Immature natural killer cell (primary cell): ENCODE measurements at regions not wholly inside any gene's neighbourhood (a gene's known extent, or its start where the extent isn't known, plus 50 kb on each side); places are given as distances from the start of the nearest gene placed in this dataset.
"Not testable (repeated sequence)": the region's sequence is repeated elsewhere in the genome, so short reads cannot be mapped to it uniquely, and the experiment has no call there.

Source experiments
- DNase-seq, 3 donors: peaks; one replicate each; pipeline ENCODE4 v3.0.0; 2022; ENCODE audit warnings: mixed read lengths in 1 of 3
- H3K27ac Mint-ChIP-seq, 6 donors: one replicate each; pipeline ENCODE4 v1.8.0; 2020; ENCODE audit warnings: mixed read lengths in 6 of 6, mild to moderate bottlenecking in 5 of 6, inconsistent platforms in 4 of 6, moderate library complexity in 3 of 6
- H3K27me3 Mint-ChIP-seq, 3 donors: one replicate each; pipeline ENCODE4 v1.8.0; 2020 to 2021; ENCODE audit warnings: low read depth in 3 of 3, mild to moderate bottlenecking in 3 of 3, mixed read lengths in 3 of 3, moderate library complexity in 3 of 3, inconsistent platforms in 1 of 3
- H3K36me3 Mint-ChIP-seq, 3 donors: one replicate each; pipeline ENCODE4 v1.8.0; 2020; ENCODE audit warnings: mixed read lengths in 3 of 3, inconsistent platforms in 2 of 3, mild to moderate bottlenecking in 2 of 3
- H3K4me1 Mint-ChIP-seq, 2 donors: one replicate each; pipeline ENCODE4 v1.8.0; 2020; ENCODE audit warnings: inconsistent platforms in 2 of 2, mild to moderate bottlenecking in 2 of 2, mixed read lengths in 2 of 2, moderate library complexity in 1 of 2
- H3K4me3 Mint-ChIP-seq, 5 donors: one replicate each; pipeline ENCODE4 v1.8.0; 2020; ENCODE audit warnings: mild to moderate bottlenecking in 5 of 5, mixed read lengths in 5 of 5, inconsistent platforms in 3 of 5, moderate library complexity in 3 of 5
- H3K9me3 Mint-ChIP-seq, 6 donors: one replicate each; pipeline ENCODE4 v1.8.0; 2020; ENCODE audit warnings: mild to moderate bottlenecking in 6 of 6, mixed read lengths in 6 of 6, inconsistent platforms in 4 of 6, moderate library complexity in 3 of 6

DNA sequence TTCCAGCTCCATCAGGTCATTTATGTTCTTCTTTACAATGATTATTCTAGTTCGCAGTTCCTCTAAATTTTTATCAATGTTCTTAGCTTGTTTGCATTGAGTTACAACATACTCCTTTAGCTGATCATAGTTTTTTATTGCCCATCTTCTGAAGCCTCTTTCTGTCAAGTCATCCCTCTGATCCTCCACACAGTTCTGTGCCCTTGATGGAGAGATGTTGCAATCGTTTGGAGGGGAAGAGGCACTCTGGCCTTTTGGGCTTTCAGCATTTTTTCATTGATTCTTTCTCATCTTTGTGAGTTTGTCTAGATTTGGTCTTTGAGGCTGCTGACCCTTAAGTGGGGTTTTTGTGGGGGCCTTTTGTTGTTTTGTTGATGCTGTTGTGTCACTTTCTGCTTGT lies 234.6 kb upstream of the CBLB start:
- Mint-ChIP-seq H3K4me1 (no peaks in the 10 kb centered on the region), H3K4me3 (no peak overlapping the region), H3K27me3 (peaks cover 0 to 1% (median 1%) of the 10 kb centered on the region in 3 donors), H3K36me3 (peaks cover 6 to 28% (median 18%) of the 10 kb centered on the region in 3 donors), H3K27ac (no peak overlapping the region), H3K9me3 (peaks cover 2 to 18% (median 12%) of the 10 kb centered on the region in 6 donors)
- no peak for DNase-seq

DNA sequence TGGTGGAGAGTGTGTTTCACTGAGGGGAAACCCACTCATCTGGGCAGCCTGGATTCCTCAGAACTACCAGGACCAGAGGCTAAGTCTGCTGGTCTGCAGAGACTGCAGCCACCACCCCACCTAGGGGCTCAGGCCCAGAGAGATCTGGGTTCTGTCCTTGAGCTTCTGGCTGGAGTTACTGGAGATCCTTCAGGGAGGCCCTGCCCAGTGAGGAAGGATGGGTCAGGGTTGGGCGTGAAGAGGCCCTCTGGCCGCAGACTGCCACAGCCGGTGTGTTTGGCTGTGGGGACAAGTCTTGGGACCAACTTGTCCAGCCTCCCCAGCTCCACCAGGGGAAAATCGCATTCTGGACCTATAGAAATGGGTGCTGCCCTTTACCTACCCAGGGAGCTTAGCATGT lies 235.3 kb upstream of the CBLB start:
- Mint-ChIP-seq H3K27me3 (peaks cover 0 to 1% (median 0%) of the 10 kb centered on the region in 3 donors), H3K9me3 (peaks cover 2 to 18% (median 12%) of the 10 kb centered on the region in 6 donors), H3K4me3 (no peak overlapping the region), H3K36me3 (peaks cover 6 to 28% (median 18%) of the 10 kb centered on the region in 3 donors), H3K4me1 (no peaks in the 10 kb centered on the region), H3K27ac (no peak overlapping the region)
- DNase-seq: no peak

DNA sequence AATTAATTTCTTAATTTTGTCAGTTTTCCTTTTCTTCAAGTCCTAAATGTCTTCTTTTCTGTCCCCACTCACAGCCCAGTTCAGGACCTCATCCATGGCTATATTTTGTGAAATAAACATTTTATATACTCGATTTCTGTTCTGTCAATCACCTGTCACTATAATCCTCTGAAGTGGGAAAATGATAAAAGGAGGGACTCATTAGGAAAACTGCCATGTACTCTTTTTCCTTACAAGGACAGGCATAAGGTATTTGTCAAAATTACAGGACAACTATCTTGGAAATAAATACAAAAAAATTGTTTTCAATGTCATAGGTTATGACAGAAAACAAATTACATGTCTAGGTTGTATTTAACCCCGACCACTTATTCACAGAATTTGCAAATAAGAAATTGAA lies 240.1 kb upstream of the CBLB start:
- DNase-seq: no peak
- Mint-ChIP-seq H3K9me3 (peaks cover 0 to 4% (median 0%) of the 10 kb centered on the region in 6 donors), H3K27ac (peak overlapping the region in 2 of 6 donors; percentile 13 to 24), H3K36me3 (no peaks in the 10 kb centered on the region), H3K4me1 (no peaks in the 10 kb centered on the region), H3K27me3 (peaks cover 0 to 2% (median 0%) of the 10 kb centered on the region in 3 donors), H3K4me3 (no peak overlapping the region)

DNA sequence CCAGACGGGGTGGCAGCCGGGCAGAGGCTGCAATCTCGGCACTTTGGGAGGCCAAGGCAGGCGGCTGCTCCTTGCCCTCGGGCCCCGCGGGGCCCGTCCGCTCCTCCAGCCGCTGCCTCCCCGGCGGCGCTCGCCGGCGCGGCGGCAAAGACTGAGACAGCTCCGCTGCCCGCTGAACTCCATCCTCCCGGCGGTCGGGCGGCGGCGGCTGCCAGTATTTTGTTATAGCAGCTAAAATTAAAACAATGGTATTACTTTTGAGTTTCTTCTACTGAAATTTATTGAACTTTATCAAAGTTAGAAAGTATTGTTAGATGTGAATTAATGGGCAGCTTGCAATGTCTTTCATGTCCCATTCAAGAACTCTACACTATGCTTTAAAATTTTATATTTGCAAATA lies 243.7 kb upstream of the CBLB start:
- not testable (repeated sequence) for H3K27ac Mint-ChIP-seq, H3K9me3 Mint-ChIP-seq, DNase-seq, H3K27me3 Mint-ChIP-seq, H3K36me3 Mint-ChIP-seq, H3K4me3 Mint-ChIP-seq, H3K4me1 Mint-ChIP-seq

DNA sequence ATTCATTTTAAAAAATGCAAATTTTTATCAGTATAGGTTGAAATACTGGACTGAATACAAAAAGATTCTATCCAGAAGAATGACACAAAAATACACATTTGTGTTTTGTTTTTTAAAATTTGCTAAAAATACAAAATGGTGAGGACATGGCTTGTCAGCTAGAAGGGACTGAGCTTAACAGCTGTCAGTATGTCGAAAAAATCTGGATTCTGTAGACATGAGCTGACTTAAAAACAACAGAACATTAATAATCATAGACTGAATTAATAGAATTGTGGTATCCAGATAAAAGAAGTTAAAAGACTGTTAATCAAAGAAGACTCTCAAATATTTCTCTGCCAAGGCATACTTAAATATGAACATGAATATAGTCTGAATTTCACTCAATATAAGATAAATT lies 244.9 kb upstream of the CBLB start:
- no peak overlapping the region for H3K4me3 Mint-ChIP-seq

DNA sequence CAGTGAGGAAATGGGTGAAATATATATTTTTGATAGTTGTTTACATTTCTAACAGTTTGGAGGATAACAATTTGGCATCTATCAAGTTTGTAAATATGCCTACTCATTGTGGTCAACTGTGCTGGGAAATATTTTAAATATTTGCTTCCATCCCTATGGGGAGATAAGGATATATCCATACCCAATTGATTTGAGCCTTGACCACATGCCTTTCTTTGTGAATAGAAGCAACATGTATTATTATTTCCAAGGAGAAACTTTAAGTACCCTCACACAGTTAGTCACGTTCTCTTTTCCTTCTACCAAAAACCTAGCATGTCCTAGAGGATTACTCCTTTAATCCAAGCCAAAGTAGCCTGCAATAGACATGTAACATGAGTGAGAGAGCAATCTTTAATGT lies 245.4 kb upstream of the CBLB start:
- Mint-ChIP-seq H3K36me3 (no peaks in the 10 kb centered on the region), H3K27me3 (peaks cover 0 to 5% (median 0%) of the 10 kb centered on the region in 3 donors), H3K4me3 (no peak overlapping the region), H3K9me3 (peaks cover 0 to 3% (median 0%) of the 10 kb centered on the region in 6 donors), H3K27ac (peak overlapping the region in 1 of 6 donors; percentile 55), H3K4me1 (no peaks in the 10 kb centered on the region)
- DNase-seq: no peak

More for the DNA sequence above, 244.9 kb upstream of the CBLB start:
- Mint-ChIP-seq H3K4me1 (no peaks in the 10 kb centered on the region), H3K9me3 (peaks cover 0 to 3% (median 0%) of the 10 kb centered on the region in 6 donors), H3K27ac (no peak overlapping the region), H3K36me3 (no peaks in the 10 kb centered on the region), H3K27me3 (peaks cover 0 to 5% (median 0%) of the 10 kb centered on the region in 3 donors)
- DNase-seq: no peak

DNA sequence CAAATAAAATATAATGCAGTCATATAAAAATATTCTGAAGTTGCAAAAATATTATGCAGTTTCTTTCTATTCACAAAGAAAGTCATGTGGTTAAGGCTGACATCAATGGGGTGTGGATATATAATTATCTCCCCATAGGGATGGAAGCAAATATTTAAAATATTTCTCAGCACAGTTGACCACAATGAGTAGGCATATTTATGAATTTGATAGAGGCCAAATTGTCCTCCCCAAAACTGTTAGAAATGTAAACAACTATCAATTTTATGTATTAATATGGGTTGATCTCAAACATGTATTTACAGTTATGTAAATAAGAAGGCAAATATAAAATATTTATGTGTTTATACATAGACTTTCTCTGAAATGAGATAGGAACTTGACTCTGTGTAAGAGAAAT lies 246.0 kb upstream of the CBLB start:
- Mint-ChIP-seq H3K4me3 (no peak overlapping the region), H3K27ac (no peak overlapping the region), H3K36me3 (no peaks in the 10 kb centered on the region), H3K27me3 (peaks cover 0 to 4% (median 0%) of the 10 kb centered on the region in 3 donors), H3K9me3 (peaks cover 0 to 3% (median 0%) of the 10 kb centered on the region in 6 donors), H3K4me1 (no peaks in the 10 kb centered on the region)
- DNase-seq: no peak

DNA sequence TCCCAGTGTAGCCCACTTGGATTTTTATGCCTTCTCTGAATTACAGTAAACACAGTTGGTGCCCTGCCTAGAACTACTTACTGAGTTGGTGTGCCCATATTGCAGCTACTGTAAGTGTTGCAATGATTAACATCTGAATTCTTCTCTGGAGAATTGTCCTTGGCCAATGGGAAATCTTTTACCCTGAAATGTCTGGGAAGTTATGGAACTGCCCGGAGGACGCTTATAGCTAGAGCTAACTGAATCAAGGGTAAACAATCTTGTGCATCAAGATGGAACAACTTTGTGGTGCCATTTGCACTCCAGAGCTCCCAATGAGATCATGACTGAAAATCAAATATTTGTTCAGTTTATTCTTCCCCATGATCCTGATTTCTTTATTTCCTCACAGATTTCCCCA lies 246.7 kb upstream of the CBLB start:
- peaks cover 0 to 3% (median 0%) of the 10 kb centered on the region in 6 donors for H3K9me3 Mint-ChIP-seq
- no peak overlapping the region for H3K27ac Mint-ChIP-seq

DNA sequence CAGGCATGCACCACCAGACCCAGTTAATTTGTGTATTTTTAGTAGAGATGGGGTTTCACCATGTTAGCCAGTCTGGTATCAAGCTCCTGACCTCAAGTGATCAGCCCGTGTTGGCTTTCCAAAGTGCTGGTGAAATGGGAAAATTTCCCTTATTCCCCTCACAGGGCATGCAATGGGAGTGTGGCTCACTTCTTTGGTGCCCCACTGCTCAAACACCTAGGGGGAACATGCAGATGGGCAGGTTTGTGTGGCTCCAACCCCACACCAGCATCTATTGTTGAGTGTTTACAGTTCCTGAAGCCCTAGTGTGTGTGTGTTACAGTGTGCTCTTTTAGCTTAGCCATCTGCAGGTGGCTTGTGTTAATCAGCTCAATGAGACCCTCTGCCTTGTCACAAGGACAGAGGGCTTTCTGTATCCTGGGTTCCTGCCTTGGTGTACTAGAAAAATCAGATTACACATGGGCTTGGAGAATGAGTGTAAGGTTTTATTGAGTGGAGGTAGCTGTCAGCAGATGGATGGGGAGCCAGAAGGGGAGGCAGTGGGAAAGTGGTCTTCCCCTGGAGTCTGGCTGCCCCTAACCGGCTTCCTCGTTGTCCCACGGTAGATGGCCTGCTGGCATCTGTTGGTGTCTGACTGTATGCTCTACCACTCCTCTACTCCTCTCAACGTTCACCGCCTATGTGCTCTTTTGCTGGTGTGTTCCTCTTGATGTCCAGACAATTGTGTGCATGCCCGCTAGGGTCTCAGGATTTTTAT lies 248.1 kb upstream of the CBLB start:
- H3K4me1 Mint-ChIP-seq: no peaks in the 10 kb centered on the region
- peaks cover 0 to 4% (median 0%) of the 10 kb centered on the region in 3 donors for H3K27me3 Mint-ChIP-seq
- no peak overlapping the region for H3K4me3 Mint-ChIP-seq
- peaks cover 0 to 3% (median 0%) of the 10 kb centered on the region in 6 donors for H3K9me3 Mint-ChIP-seq
- DNase-seq: no peak
- H3K36me3 Mint-ChIP-seq: no peaks in the 10 kb centered on the region
- H3K27ac Mint-ChIP-seq: no peak overlapping the region

More for the DNA sequence above, 246.7 kb upstream of the CBLB start:
- DNase-seq: no peak
- Mint-ChIP-seq H3K27me3 (peaks cover 0 to 4% (median 0%) of the 10 kb centered on the region in 3 donors), H3K4me1 (no peaks in the 10 kb centered on the region), H3K4me3 (no peak overlapping the region), H3K36me3 (no peaks in the 10 kb centered on the region)

DNA sequence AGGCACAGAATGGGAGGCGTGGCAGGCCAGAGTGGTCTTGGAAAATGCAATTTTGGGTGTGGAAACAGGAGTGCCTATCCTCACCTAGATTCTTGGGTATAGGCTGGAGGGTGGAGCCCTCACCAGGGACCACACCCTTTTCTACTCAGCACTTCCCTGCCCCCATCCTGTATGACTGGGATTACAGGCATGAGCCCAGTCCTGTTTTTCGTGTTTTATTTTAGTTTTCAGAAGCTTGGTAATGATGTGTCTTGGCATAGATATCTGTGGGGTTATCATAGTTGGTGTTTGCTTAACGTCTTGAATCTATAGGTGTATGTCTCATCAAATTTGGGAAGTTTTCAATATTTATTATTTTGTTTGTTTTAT lies 248.7 kb upstream of the CBLB start:
- Mint-ChIP-seq H3K4me1 (no peaks in the 10 kb centered on the region), H3K4me3 (no peak overlapping the region), H3K9me3 (peaks cover 0 to 3% (median 0%) of the 10 kb centered on the region in 6 donors), H3K27ac (no peak overlapping the region), H3K36me3 (no peaks in the 10 kb centered on the region), H3K27me3 (peaks cover 0 to 4% (median 0%) of the 10 kb centered on the region in 3 donors)
- no peak for DNase-seq

DNA sequence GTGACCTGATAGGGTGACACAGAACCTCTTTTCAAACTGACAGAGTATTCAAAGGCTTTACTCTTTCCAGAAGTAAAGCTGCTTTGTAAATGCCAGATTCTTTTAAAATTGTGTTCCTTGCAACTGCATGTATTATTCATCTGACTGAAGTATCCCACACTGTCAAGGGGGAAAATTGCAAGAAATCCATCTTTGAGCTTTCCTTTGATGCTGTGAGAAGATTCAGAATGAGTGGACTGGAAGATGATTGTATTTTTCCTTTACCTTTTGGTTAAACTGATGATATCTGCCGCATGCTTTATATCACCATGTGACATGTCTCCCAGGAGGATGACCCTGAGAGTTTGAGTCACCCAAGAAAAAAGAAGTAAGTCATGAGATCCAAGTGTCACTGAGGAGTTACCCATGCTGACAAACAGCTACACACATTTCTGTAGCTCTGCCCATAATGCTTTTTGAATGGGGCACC lies 250.8 kb upstream of the CBLB start:
- Mint-ChIP-seq H3K4me3 (no peak overlapping the region), H3K9me3 (peaks cover 0 to 3% (median 0%) of the 10 kb centered on the region in 6 donors), H3K27ac (no peak overlapping the region), H3K4me1 (no peaks in the 10 kb centered on the region), H3K27me3 (peaks cover 0 to 4% (median 0%) of the 10 kb centered on the region in 3 donors), H3K36me3 (no peaks in the 10 kb centered on the region)
- no peak for DNase-seq

DNA sequence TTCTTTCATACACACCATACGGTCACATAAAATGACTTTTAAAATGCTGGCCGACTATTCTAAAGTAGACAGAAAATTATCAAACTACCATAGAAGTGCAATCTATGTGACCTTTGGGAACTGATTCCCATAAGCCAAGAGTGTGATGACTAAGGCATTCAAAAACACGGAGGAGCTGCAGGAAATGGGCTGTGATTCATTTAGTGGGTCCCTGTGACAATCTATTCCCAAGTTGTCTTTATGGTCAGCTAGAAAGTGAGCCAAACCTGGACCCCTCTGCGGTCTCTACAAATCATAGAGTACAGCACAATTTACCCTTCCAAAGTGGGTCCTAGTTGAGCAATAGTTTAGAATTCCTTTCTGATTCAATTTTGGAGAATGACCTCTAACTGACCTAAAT lies 251.5 kb upstream of the CBLB start:
- no peak overlapping the region for H3K4me3 Mint-ChIP-seq
- H3K9me3 Mint-ChIP-seq: peaks cover 0 to 3% (median 0%) of the 10 kb centered on the region in 6 donors
- H3K4me1 Mint-ChIP-seq: no peaks in the 10 kb centered on the region
- no peaks in the 10 kb centered on the region for H3K36me3 Mint-ChIP-seq
- DNase-seq: no peak
- H3K27me3 Mint-ChIP-seq: peaks cover 0 to 4% (median 0%) of the 10 kb centered on the region in 3 donors
- no peak overlapping the region for H3K27ac Mint-ChIP-seq

DNA sequence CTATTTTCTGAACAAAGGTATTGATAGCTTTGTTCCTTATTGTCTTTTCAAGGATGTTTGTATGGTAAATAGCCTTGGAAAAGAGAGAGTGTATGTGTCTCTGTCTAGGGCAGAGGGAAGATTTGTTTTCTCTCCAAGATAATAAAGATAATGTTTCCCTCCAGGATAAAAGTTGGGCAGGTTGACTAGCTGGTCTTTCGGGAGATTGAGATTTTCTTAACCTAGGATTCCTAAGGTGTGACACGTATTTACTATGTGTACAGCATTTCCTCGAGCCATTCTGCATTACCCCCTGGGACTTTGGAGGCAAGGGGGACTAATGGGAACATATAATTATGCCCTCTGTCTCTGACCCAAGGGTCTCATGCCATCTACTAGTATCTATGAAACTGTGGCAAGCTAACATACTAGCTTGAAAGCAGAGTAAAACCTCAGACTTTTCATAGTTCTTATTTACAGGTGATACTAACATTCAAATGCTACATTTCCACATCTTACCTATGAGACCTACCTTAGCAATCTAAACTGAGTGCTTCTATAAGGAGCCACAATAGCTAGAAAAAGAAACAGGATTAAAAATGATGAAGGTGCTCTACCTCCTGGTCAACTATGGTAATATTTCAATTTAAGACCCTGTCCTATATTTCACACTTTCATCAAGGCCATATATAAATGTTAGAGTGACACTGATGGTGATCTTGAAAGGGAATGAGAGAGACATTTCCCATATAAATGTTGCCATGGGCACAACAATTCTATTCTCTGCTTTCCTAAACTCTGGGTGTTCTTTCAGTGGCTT lies 252.9 kb upstream of the CBLB start:
- peaks cover 0 to 4% (median 0%) of the 10 kb centered on the region in 3 donors for H3K27me3 Mint-ChIP-seq
- H3K9me3 Mint-ChIP-seq: peaks cover 0 to 3% (median 0%) of the 10 kb centered on the region in 6 donors
- no peak overlapping the region for H3K27ac Mint-ChIP-seq
- H3K4me3 Mint-ChIP-seq: no peak overlapping the region
- H3K36me3 Mint-ChIP-seq: no peaks in the 10 kb centered on the region
- H3K4me1 Mint-ChIP-seq: no peaks in the 10 kb centered on the region
- DNase-seq: no peak

DNA sequence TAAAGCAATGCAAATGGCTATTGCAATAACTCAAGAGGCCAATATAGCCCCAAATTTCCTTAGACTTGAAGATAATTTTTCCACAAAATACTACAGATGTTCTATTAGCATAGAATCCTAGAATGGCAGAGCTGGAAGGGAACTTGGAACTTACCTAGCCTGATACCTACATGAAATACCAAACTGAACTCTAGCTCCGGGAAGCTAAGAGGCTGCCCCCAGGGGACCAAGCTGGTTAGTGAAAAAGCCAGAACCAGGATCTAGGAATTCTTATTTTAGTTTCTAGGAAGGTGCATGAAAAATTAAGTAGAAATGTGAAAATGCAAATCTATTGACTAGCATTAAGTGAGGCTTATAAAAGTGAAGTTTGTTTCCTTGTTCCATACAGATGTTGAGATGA lies 256.0 kb upstream of the CBLB start:
- Mint-ChIP-seq H3K27ac (no peak overlapping the region), H3K27me3 (no peaks in the 10 kb centered on the region), H3K4me3 (no peak overlapping the region), H3K9me3 (no peaks in the 10 kb centered on the region), H3K36me3 (no peaks in the 10 kb centered on the region), H3K4me1 (no peaks in the 10 kb centered on the region)
- no peak for DNase-seq
